Panc1 (cell line): ENCODE measurements at regions not wholly inside any gene's neighbourhood (a gene's known extent, or its start where the extent isn't known, plus 50 kb on each side); places are given as distances from the start of the nearest gene placed in this dataset.

Source experiments
- ATAC-seq: fragments of 200-7000 bp; cut with Tn5 transposase; 2 replicates; pipeline ENCODE4 v1.9.1; 2020; ENCODE audit warnings: mild to moderate bottlenecking, moderate library complexity
- BruUV-seq: library from RNA; stranded (reverse); fragments of 400-500 nt; replicated peaks from 2 replicates; lab custom pipeline; 2021; lab: Mats Ljungman, UMichigan
- CTCF ChIA-PET: fragments of 300-600 bp; sonication (Branson Sonifier 250); formaldehyde crosslinking; loops from one replicate; lab custom pipeline; 2022; ENCODE audit warnings: antibody characterized with exemption; lab: Charles Lee
- POLR2A ChIA-PET: fragments of 300-600 bp; sonication (Branson Sonifier 250); formaldehyde crosslinking; loops from one replicate; lab custom pipeline; 2022; ENCODE audit warnings: antibody characterized with exemption; lab: Charles Lee
- DNase-seq: peaks from one replicate; pipeline ENCODE4 v3.0.0-alpha.2; 2010; ENCODE audit warnings: low read depth, low spot score
- H3K27ac ChIP-seq: 2 replicates; pipeline ENCODE4 v1.5.1; 2011; ENCODE audit warnings: mild to moderate bottlenecking, low read length, inconsistent platforms
- H3K27me3 ChIP-seq: fragments of 200-500 bp; sonication (Bioruptor generic); 2 replicates; pipeline ENCODE4 v1.6.0; 2014; ENCODE audit warnings: low read length, inconsistent platforms; ENCODE audit not compliant: control insufficient read depth, insufficient read depth
- H3K36me3 ChIP-seq: fragments of 200-500 bp; sonication (Bioruptor generic); 2 replicates; pipeline ENCODE4 v1.5.1; 2014; ENCODE audit warnings: inconsistent platforms, mild to moderate bottlenecking, low read length, moderate library complexity; ENCODE audit not compliant: control insufficient read depth, insufficient read depth
- H3K4me1 ChIP-seq: 2 replicates; pipeline ENCODE4 v1.5.1; 2011; ENCODE audit warnings: inconsistent platforms, mild to moderate bottlenecking, low read length, moderate library complexity; ENCODE audit not compliant: control insufficient read depth, insufficient read depth
- H3K4me3 ChIP-seq, 2 experiments: 2 replicates each; pipeline ENCODE4 v1.5.1; 2011 to 2012; ENCODE audit warnings: low read depth in 2 of 2, low read length in 2 of 2, mild to moderate bottlenecking in 2 of 2, inconsistent platforms in 1 of 2, moderate library complexity in 1 of 2
- H3K9me3 ChIP-seq: fragments of 200-500 bp; sonication (Bioruptor generic); 2 replicates; pipeline ENCODE4 v1.5.1; 2014; ENCODE audit warnings: low read depth, mild to moderate bottlenecking, inconsistent platforms, low read length, moderate library complexity; ENCODE audit not compliant: control insufficient read depth, insufficient read depth
- POLR2AphosphoS5 ChIP-seq: IDR thresholded peaks from 2 replicates; pipeline ENCODE4 v1.6.1; 2012; ENCODE audit warnings: mild to moderate bottlenecking, low read depth, low read length, moderate library complexity
- SIN3A ChIP-seq: IDR thresholded peaks from 2 replicates; pipeline ENCODE4 v1.6.1; 2012; ENCODE audit warnings: low read depth, mild to moderate bottlenecking, low read length, moderate library complexity, borderline replicate concordance; ENCODE audit not compliant: insufficient read depth
- TCF7L2 ChIP-seq: IDR thresholded peaks from 2 replicates; pipeline ENCODE4 v1.6.1; 2011; ENCODE audit warnings: mild to moderate bottlenecking, low read depth, low read length, inconsistent platforms
- in situ Hi-C: cut with HindIII; loops from 2 replicates; pipeline ENCODE4 v1.10.0; 2016; ENCODE audit warnings: low sequenced_read_pairs, low pct_unique_long_range_greater_than_20kb
- intact Hi-C: fragments of 100-400 bp; cut with micrococcal nuclease; formaldehyde crosslinking; loops from one replicate; pipeline ENCODE4 v1.10.0; 2022; ENCODE audit not compliant: unreplicated experiment
- TF ChIP-seq, protein P1 (sequence below), 2 experiments: IDR thresholded peaks; 2 replicates each; pipeline ENCODE4 v1.6.1; 2011 to 2012; ENCODE audit warnings: low read depth in 2 of 2, control low read depth in 1 of 2, low read length in 1 of 2, mild to moderate bottlenecking in 1 of 2, moderate library complexity in 1 of 2; ENCODE audit not compliant: insufficient read depth in 1 of 2
- TF ChIP-seq, protein P2 (sequence below): fragments of 450-650 bp; IDR thresholded peaks from 2 replicates; pipeline ENCODE4 v1.5.1; 2017; ENCODE audit warnings: mild to moderate bottlenecking

- CTCF ChIA-PET: no interaction called here
- no TSS peak for BruUV-seq
- H3K27me3 ChIP-seq: no peaks in the 10 kb centered on the region
- H3K4me1 ChIP-seq: no peaks in the 10 kb centered on the region
- no peak overlapping the region for H3K27ac ChIP-seq
- in situ Hi-C loops (no loop called here), intact Hi-C loops (no loop called here)
- no peaks in the 10 kb centered on the region for H3K9me3 ChIP-seq
- no peak overlapping the region for H3K4me3 ChIP-seq
- H3K36me3 ChIP-seq: no peaks in the 10 kb centered on the region
- TF ChIP-seq SIN3A (no peak), POLR2AphosphoS5 (no peak), TCF7L2 (no peak)
- TF ChIP-seq, protein P1, sequence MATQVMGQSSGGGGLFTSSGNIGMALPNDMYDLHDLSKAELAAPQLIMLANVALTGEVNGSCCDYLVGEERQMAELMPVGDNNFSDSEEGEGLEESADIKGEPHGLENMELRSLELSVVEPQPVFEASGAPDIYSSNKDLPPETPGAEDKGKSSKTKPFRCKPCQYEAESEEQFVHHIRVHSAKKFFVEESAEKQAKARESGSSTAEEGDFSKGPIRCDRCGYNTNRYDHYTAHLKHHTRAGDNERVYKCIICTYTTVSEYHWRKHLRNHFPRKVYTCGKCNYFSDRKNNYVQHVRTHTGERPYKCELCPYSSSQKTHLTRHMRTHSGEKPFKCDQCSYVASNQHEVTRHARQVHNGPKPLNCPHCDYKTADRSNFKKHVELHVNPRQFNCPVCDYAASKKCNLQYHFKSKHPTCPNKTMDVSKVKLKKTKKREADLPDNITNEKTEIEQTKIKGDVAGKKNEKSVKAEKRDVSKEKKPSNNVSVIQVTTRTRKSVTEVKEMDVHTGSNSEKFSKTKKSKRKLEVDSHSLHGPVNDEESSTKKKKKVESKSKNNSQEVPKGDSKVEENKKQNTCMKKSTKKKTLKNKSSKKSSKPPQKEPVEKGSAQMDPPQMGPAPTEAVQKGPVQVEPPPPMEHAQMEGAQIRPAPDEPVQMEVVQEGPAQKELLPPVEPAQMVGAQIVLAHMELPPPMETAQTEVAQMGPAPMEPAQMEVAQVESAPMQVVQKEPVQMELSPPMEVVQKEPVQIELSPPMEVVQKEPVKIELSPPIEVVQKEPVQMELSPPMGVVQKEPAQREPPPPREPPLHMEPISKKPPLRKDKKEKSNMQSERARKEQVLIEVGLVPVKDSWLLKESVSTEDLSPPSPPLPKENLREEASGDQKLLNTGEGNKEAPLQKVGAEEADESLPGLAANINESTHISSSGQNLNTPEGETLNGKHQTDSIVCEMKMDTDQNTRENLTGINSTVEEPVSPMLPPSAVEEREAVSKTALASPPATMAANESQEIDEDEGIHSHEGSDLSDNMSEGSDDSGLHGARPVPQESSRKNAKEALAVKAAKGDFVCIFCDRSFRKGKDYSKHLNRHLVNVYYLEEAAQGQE (IDR thresholded peaks at IDR 0.05; ENCODE audit: insufficient read depth in 1 of 2, low read depth in 2 of 2, low read length in 1 of 2): no peak
- TF ChIP-seq, protein P2, sequence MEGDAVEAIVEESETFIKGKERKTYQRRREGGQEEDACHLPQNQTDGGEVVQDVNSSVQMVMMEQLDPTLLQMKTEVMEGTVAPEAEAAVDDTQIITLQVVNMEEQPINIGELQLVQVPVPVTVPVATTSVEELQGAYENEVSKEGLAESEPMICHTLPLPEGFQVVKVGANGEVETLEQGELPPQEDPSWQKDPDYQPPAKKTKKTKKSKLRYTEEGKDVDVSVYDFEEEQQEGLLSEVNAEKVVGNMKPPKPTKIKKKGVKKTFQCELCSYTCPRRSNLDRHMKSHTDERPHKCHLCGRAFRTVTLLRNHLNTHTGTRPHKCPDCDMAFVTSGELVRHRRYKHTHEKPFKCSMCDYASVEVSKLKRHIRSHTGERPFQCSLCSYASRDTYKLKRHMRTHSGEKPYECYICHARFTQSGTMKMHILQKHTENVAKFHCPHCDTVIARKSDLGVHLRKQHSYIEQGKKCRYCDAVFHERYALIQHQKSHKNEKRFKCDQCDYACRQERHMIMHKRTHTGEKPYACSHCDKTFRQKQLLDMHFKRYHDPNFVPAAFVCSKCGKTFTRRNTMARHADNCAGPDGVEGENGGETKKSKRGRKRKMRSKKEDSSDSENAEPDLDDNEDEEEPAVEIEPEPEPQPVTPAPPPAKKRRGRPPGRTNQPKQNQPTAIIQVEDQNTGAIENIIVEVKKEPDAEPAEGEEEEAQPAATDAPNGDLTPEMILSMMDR: no peak
- POLR2A ChIA-PET: no interaction called here
- ATAC-seq: no peak
- no peak for DNase-seq
These were observed 224.6 kb upstream of the PPARGC1A start for GRCh38 chr4:24114444-24114843.

GRCh38 chr4:24112466-24112865 is 222.6 kb upstream of the PPARGC1A start:
- Histone ChIP-seq H3K4me3 (no peak overlapping the region), H3K9me3 (no peaks in the 10 kb centered on the region), H3K4me1 (no peaks in the 10 kb centered on the region), H3K27me3 (no peaks in the 10 kb centered on the region), H3K36me3 (no peaks in the 10 kb centered on the region), H3K27ac (no peak overlapping the region)
- ATAC-seq: no peak
- DNase-seq: no peak
- ChIA-PET POLR2A (no interaction called here), CTCF (no interaction called here)
- BruUV-seq: no TSS peak
- TF ChIP-seq, protein P1 (IDR thresholded peaks at IDR 0.05; ENCODE audit: insufficient read depth in 1 of 2, low read depth in 2 of 2, low read length in 1 of 2): no peak
- TF ChIP-seq, protein P2: no peak
- TF ChIP-seq TCF7L2: no peak
- TF ChIP-seq SIN3A: no peak
- no peak for TF ChIP-seq POLR2AphosphoS5
- intact Hi-C loops: no loop called here
- in situ Hi-C loops: no loop called here
